Activated CD4-positive, alpha-beta T cell treated with anti-CD3 and anti-CD28 coated beads, Interleukin-2, amount 50 U/mL, for 48 hours (primary cell): ENCODE measurements at regions not wholly inside any gene's neighbourhood (a gene's known extent, or its start where the extent isn't known, plus 50 kb on each side); places are given as distances from the start of the nearest gene placed in this dataset.
"Not testable (repeated sequence)": the region's sequence is repeated elsewhere in the genome, so short reads cannot be mapped to it uniquely, and the experiment has no call there.

Experiments used
- DNase-seq, 2 experiments: peaks; one replicate each; pipeline ENCODE4 v3.0.0-alpha.2; 2020

- no peak for DNase-seq
Measured at GRCh38 chr6:119934816-119935215, 585.3 kb upstream of the MAN1A1 start.

GRCh38 chr6:119929121-119929520, 579.6 kb upstream of the MAN1A1 start:
- DNase-seq, result no peak

- DNase-seq, result not testable (repeated sequence)
Measured at GRCh38 chr6:119924888-119925287, 575.3 kb upstream of the MAN1A1 start.

- DNase-seq, result no peak
Measured at GRCh38 chr6:119922814-119923213, 573.3 kb upstream of the MAN1A1 start.

- no peak for DNase-seq
Measured at GRCh38 chr6:119921491-119922010, 572.0 kb upstream of the MAN1A1 start.

- DNase-seq, result no peak
Measured at GRCh38 chr6:119917186-119917585, 567.6 kb upstream of the MAN1A1 start.

- DNase-seq, result no peak
Measured at GRCh38 chr6:119915971-119916370, 566.4 kb upstream of the MAN1A1 start.

GRCh38 chr6:119908157-119908556, 558.6 kb upstream of the MAN1A1 start:
- no peak for DNase-seq

GRCh38 chr6:119902681-119903080, 553.1 kb upstream of the MAN1A1 start:
- no peak for DNase-seq

- DNase-seq, result no peak
Measured at GRCh38 chr6:119896806-119897205, 547.2 kb upstream of the MAN1A1 start.

- DNase-seq, result no peak
Measured at GRCh38 chr6:119895626-119896025, 546.1 kb upstream of the MAN1A1 start.

- DNase-seq, result no peak
Measured at GRCh38 chr6:119894811-119895210, 545.2 kb upstream of the MAN1A1 start.

GRCh38 chr6:119891644-119892043, 542.1 kb upstream of the MAN1A1 start:
- DNase-seq, result no peak

GRCh38 chr6:119891206-119891605, 541.6 kb upstream of the MAN1A1 start:
- DNase-seq, result no peak

GRCh38 chr6:119890470-119890869, 540.9 kb upstream of the MAN1A1 start:
- no peak for DNase-seq

GRCh38 chr6:119887666-119888065, 538.1 kb upstream of the MAN1A1 start:
- no peak for DNase-seq

- no peak for DNase-seq
Measured at GRCh38 chr6:119881416-119881815, 531.9 kb upstream of the MAN1A1 start.

- DNase-seq, result no peak
Measured at GRCh38 chr6:119880840-119881239, 531.3 kb upstream of the MAN1A1 start.

- DNase-seq, result no peak
Measured at GRCh38 chr6:119879731-119880130, 530.2 kb upstream of the MAN1A1 start.

- no peak for DNase-seq
Measured at GRCh38 chr6:119874381-119874780, 524.8 kb upstream of the MAN1A1 start.

GRCh38 chr6:119873107-119873506, 523.5 kb upstream of the MAN1A1 start:
- DNase-seq, result no peak

- DNase-seq, result no peak
Measured at GRCh38 chr6:119871520-119871919, 522.0 kb upstream of the MAN1A1 start.

GRCh38 chr6:119865466-119866350, 516.1 kb upstream of the MAN1A1 start:
- DNase-seq, result no peak

GRCh38 chr6:119862719-119863118, 513.2 kb upstream of the MAN1A1 start:
- no peak for DNase-seq

GRCh38 chr6:119858901-119859300, 509.3 kb upstream of the MAN1A1 start:
- no peak for DNase-seq
